ENCODE measurements at regions not wholly inside any gene's neighbourhood (a gene's known extent, or its start where the extent isn't known, plus 50 kb on each side); places are given as distances from the start of the nearest gene placed in this dataset.
"Not testable (repeated sequence)": the region's sequence is repeated elsewhere in the genome, so short reads cannot be mapped to it uniquely, and the experiment has no call there.

- Mint-ChIP-seq H3K4me1 (no peaks in the 10 kb centered on the region), H3K4me3 (no peak overlapping the region), H3K27me3 (no peaks in the 10 kb centered on the region), H3K9me3 (no peaks in the 10 kb centered on the region), H3K36me3 (ENCODE audit: low read depth) (no peaks in the 10 kb centered on the region), H3K27ac (no peak overlapping the region)
- DNase-seq = no peak
- ATAC-seq = no peak
Measured at GRCh38 chr6:150752409-150752808, 113.1 kb upstream of the MTHFD1L start.

GRCh38 chr6:150753371-150754064 lies 112.0 kb upstream of the MTHFD1L start:
- ATAC-seq (no peak), DNase-seq (no peak)
- H3K9me3 Mint-ChIP-seq = no peaks in the 10 kb centered on the region
- no peaks in the 10 kb centered on the region for H3K36me3 Mint-ChIP-seq (ENCODE audit: low read depth)
- no peak overlapping the region for H3K27ac Mint-ChIP-seq
- no peaks in the 10 kb centered on the region for H3K4me1 Mint-ChIP-seq
- H3K27me3 Mint-ChIP-seq = no peaks in the 10 kb centered on the region
- no peak overlapping the region for H3K4me3 Mint-ChIP-seq

GRCh38 chr6:150755042-150755441 lies 110.5 kb upstream of the MTHFD1L start:
- Mint-ChIP-seq H3K4me1 (no peaks in the 10 kb centered on the region), H3K27me3 (no peaks in the 10 kb centered on the region), H3K36me3 (ENCODE audit: low read depth) (no peaks in the 10 kb centered on the region), H3K9me3 (no peaks in the 10 kb centered on the region), H3K27ac (no peak overlapping the region), H3K4me3 (no peak overlapping the region)
- no peak for ATAC-seq
- DNase-seq = no peak

GRCh38 chr6:150755524-150755923 lies 110.0 kb upstream of the MTHFD1L start:
- no peaks in the 10 kb centered on the region for H3K9me3 Mint-ChIP-seq
- H3K27me3 Mint-ChIP-seq = no peaks in the 10 kb centered on the region
- H3K4me1 Mint-ChIP-seq = no peaks in the 10 kb centered on the region
- H3K36me3 Mint-ChIP-seq (ENCODE audit: low read depth) = no peaks in the 10 kb centered on the region
- ATAC-seq (no peak), DNase-seq (no peak)
- no peak overlapping the region for H3K27ac Mint-ChIP-seq
- H3K4me3 Mint-ChIP-seq = no peak overlapping the region

- H3K4me1 Mint-ChIP-seq = no peaks in the 10 kb centered on the region
- H3K27ac Mint-ChIP-seq = no peak overlapping the region
- ATAC-seq (no peak), DNase-seq (no peak)
- H3K27me3 Mint-ChIP-seq = no peaks in the 10 kb centered on the region
- H3K4me3 Mint-ChIP-seq = no peak overlapping the region
- H3K9me3 Mint-ChIP-seq = no peaks in the 10 kb centered on the region
- H3K36me3 Mint-ChIP-seq (ENCODE audit: low read depth) = no peaks in the 10 kb centered on the region
Measured at GRCh38 chr6:150756173-150756572, 109.3 kb upstream of the MTHFD1L start.

GRCh38 chr6:150757807-150758206 lies 107.7 kb upstream of the MTHFD1L start:
- not testable (repeated sequence) for H3K4me1 Mint-ChIP-seq

GRCh38 chr6:150759483-150759882 lies 106.0 kb upstream of the MTHFD1L start:
- Mint-ChIP-seq H3K27me3 (no peaks in the 10 kb centered on the region), H3K4me3 (no peak overlapping the region), H3K9me3 (no peaks in the 10 kb centered on the region), H3K4me1 (peaks cover under 1% of the 10 kb centered on the region), H3K36me3 (ENCODE audit: low read depth) (peaks cover under 1% of the 10 kb centered on the region), H3K27ac (no peak overlapping the region)
- no peak for ATAC-seq
- DNase-seq = no peak

More at GRCh38 chr6:150757807-150758206, 107.7 kb upstream of the MTHFD1L start:
- not testable (repeated sequence) for H3K27me3 Mint-ChIP-seq; H3K36me3 Mint-ChIP-seq (ENCODE audit: low read depth); H3K4me3 Mint-ChIP-seq; ATAC-seq; H3K27ac Mint-ChIP-seq; DNase-seq; H3K9me3 Mint-ChIP-seq

GRCh38 chr6:150761771-150762170 lies 103.7 kb upstream of the MTHFD1L start:
- Mint-ChIP-seq H3K27me3 (peaks cover 4% of the 10 kb centered on the region), H3K4me1 (peaks cover 4% of the 10 kb centered on the region), H3K36me3 (ENCODE audit: low read depth) (peaks cover 4% of the 10 kb centered on the region), H3K9me3 (no peaks in the 10 kb centered on the region), H3K4me3 (no peak overlapping the region), H3K27ac (no peak overlapping the region)
- no peak for DNase-seq
- no peak for ATAC-seq

GRCh38 chr6:150764334-150765066 lies 101.0 kb upstream of the MTHFD1L start:
- DNase-seq (no peak), ATAC-seq (no peak)
- H3K4me1 Mint-ChIP-seq = peaks cover 4% of the 10 kb centered on the region
- peaks cover 4% of the 10 kb centered on the region for H3K36me3 Mint-ChIP-seq (ENCODE audit: low read depth)
- no peak overlapping the region for H3K27ac Mint-ChIP-seq
- H3K4me3 Mint-ChIP-seq = no peak overlapping the region
- H3K9me3 Mint-ChIP-seq = no peaks in the 10 kb centered on the region
- H3K27me3 Mint-ChIP-seq = peaks cover 4% of the 10 kb centered on the region

- ATAC-seq (no peak), DNase-seq (no peak)
- H3K27ac Mint-ChIP-seq = no peak overlapping the region
Measured at GRCh38 chr6:150765067-150765764, 100.3 kb upstream of the MTHFD1L start.

GRCh38 chr6:150766201-150766997 lies 99.1 kb upstream of the MTHFD1L start:
- Mint-ChIP-seq H3K36me3 (ENCODE audit: low read depth) (peaks cover 4% of the 10 kb centered on the region), H3K27ac (no peak overlapping the region), H3K4me1 (peaks cover 4% of the 10 kb centered on the region), H3K9me3 (no peaks in the 10 kb centered on the region), H3K27me3 (peaks cover 4% of the 10 kb centered on the region), H3K4me3 (no peak overlapping the region)
- ATAC-seq (no peak), DNase-seq (no peak)

More at GRCh38 chr6:150765067-150765764, 100.3 kb upstream of the MTHFD1L start:
- no peak overlapping the region for H3K4me3 Mint-ChIP-seq
- H3K36me3 Mint-ChIP-seq (ENCODE audit: low read depth) = peaks cover 4% of the 10 kb centered on the region
- H3K9me3 Mint-ChIP-seq = no peaks in the 10 kb centered on the region
- peaks cover 4% of the 10 kb centered on the region for H3K4me1 Mint-ChIP-seq
- H3K27me3 Mint-ChIP-seq = peaks cover 4% of the 10 kb centered on the region

- no peaks in the 10 kb centered on the region for H3K9me3 Mint-ChIP-seq
Measured at GRCh38 chr6:150767161-150767560, 98.3 kb upstream of the MTHFD1L start.

GRCh38 chr6:150767571-150768018 lies 97.9 kb upstream of the MTHFD1L start:
- Mint-ChIP-seq H3K27me3 (peaks cover 4% of the 10 kb centered on the region), H3K4me1 (peaks cover 4% of the 10 kb centered on the region), H3K4me3 (no peak overlapping the region), H3K36me3 (ENCODE audit: low read depth) (peaks cover 5% of the 10 kb centered on the region), H3K27ac (no peak overlapping the region), H3K9me3 (no peaks in the 10 kb centered on the region)
- no peak for ATAC-seq
- no peak for DNase-seq

More at GRCh38 chr6:150767161-150767560, 98.3 kb upstream of the MTHFD1L start:
- Mint-ChIP-seq H3K36me3 (ENCODE audit: low read depth) (peaks cover 4% of the 10 kb centered on the region), H3K4me1 (peaks cover 4% of the 10 kb centered on the region), H3K27me3 (peaks cover 4% of the 10 kb centered on the region), H3K27ac (no peak overlapping the region), H3K4me3 (no peak overlapping the region)
- ATAC-seq (no peak), DNase-seq (no peak)

GRCh38 chr6:150770637-150771036 lies 94.9 kb upstream of the MTHFD1L start:
- no peak overlapping the region for H3K27ac Mint-ChIP-seq
- peaks cover 9% of the 10 kb centered on the region for H3K36me3 Mint-ChIP-seq (ENCODE audit: low read depth)
- DNase-seq (no peak), ATAC-seq (no peak)
- peaks cover 18% of the 10 kb centered on the region for H3K9me3 Mint-ChIP-seq
- no peak overlapping the region for H3K4me3 Mint-ChIP-seq
- H3K4me1 Mint-ChIP-seq = peaks cover 3% of the 10 kb centered on the region
- no peaks in the 10 kb centered on the region for H3K27me3 Mint-ChIP-seq

Data from activated naive CD8-positive, alpha-beta T cell treated with anti-CD3 and anti-CD28 coated beads, Interleukin-2, amount 50 U/mL, for 24 hours (primary cell).